ENCODE measurements at regions not wholly inside any gene's neighbourhood (a gene's known extent, or its start where the extent isn't known, plus 50 kb on each side); places are given as distances from the start of the nearest gene placed in this dataset.

DNA sequence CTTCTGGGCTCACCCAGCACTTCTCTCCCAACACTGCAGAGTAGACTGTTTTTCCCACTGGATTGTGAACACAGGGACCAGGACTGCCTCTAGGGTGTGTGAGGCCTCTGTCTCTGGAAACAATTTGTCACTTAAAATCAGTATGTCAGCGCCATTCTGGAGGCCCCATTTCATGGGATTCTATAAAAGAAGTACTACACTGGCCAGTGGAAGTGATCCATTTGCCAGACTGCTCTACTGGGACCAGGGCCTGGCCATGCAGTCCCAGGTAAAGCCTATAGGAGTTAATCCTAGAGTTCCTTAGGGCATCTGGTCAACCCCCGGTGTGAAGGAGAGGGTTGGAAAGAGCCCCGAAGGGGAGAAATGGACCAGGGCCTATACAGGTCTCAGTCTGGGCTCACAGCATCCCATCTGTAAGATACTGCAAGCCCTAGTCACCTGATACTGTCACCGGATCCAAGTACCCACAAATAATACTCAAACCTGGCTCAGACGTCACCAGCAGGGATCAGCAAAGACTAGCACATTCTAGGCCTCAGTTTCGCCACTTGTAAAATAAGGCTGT, 245.0 kb downstream of the FOXD2 start:
- in situ Hi-C loops (cut with MboI) = no loop called here
- Histone ChIP-seq H3K79me2 (ENCODE audit: insufficient read depth) (no peaks in the 10 kb centered on the region), H3K27ac (no peak overlapping the region), H3F3A (ENCODE audit: insufficient read depth) (no peaks in the 10 kb centered on the region), H3K4me2 (ENCODE audit: unreplicated experiment) (no peak overlapping the region), H3K36me3 (ENCODE audit: low read depth) (no peaks in the 10 kb centered on the region), H3K9me3 (ENCODE audit: low read depth) (no peaks in the 10 kb centered on the region), H3K9me2 (ENCODE audit: insufficient read depth) (no peaks in the 10 kb centered on the region), H2AFZ (no peak overlapping the region), H3K4me1 (ENCODE audit: insufficient read depth) (no peaks in the 10 kb centered on the region), H3K27me3 (replicated peaks; ENCODE audit: insufficient read depth) (peaks cover 3% of the 10 kb centered on the region), H3K4me3 (no peak overlapping the region), H3K9ac (no peak overlapping the region), H4K20me1 (ENCODE audit: insufficient read depth) (no peaks in the 10 kb centered on the region)
- no peak for DNase-seq
- TF ChIP-seq EZH2phosphoT487 (IDR thresholded peaks at IDR 0.05; ENCODE audit: insufficient read depth, low read depth) (no peak), EZH2 (IDR thresholded peaks at IDR 0.05; ENCODE audit: insufficient read depth, poor library complexity, severe bottlenecking) (no peak)
- 36 to 47% methylated on average over 6 of the region's 6 CpGs for WGBS, 2 experiments (ENCODE audit: low coverage in 1 of 2, low lambda C conversion rate in 2 of 2, missing lambda C conversion rate in 2 of 2)

DNA sequence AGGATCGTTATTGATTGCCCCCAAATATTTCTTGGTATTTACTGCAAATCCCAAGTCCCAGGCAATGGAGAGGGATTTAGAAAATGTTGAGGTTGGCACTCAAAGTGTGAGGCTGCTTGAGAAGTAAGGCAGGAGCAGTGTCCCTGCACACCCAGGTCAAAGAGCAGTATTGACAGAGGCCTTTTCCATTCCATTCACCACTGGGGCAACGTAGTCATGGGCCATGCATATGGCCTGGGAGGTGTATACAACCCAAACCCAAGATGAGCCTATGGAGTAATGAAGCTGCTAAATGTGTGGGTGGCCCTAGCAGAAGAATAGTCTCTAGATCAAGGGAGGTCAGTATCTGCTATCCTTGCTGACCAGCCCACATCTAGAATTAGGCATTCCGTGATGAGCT, 245.6 kb downstream of the FOXD2 start:
- no peak for TF ChIP-seq EZH2 (IDR thresholded peaks at IDR 0.05; ENCODE audit: insufficient read depth, poor library complexity, severe bottlenecking)
- TF ChIP-seq EZH2phosphoT487 (IDR thresholded peaks at IDR 0.05; ENCODE audit: insufficient read depth, low read depth) = no peak
- Histone ChIP-seq H3K4me1 (ENCODE audit: insufficient read depth) (no peaks in the 10 kb centered on the region), H2AFZ (no peak overlapping the region), H3K9me2 (ENCODE audit: insufficient read depth) (no peaks in the 10 kb centered on the region), H3K9ac (no peak overlapping the region), H3K4me2 (ENCODE audit: unreplicated experiment) (no peak overlapping the region), H3K9me3 (ENCODE audit: low read depth) (no peaks in the 10 kb centered on the region), H3K27me3 (replicated peaks; ENCODE audit: insufficient read depth) (peaks cover 3% of the 10 kb centered on the region), H3K36me3 (ENCODE audit: low read depth) (no peaks in the 10 kb centered on the region), H3F3A (ENCODE audit: insufficient read depth) (no peaks in the 10 kb centered on the region), H3K4me3 (no peak overlapping the region), H3K79me2 (ENCODE audit: insufficient read depth) (no peaks in the 10 kb centered on the region), H3K27ac (no peak overlapping the region), H4K20me1 (ENCODE audit: insufficient read depth) (no peaks in the 10 kb centered on the region)
- WGBS, 2 experiments (ENCODE audit: low coverage in 1 of 2, low lambda C conversion rate in 2 of 2, missing lambda C conversion rate in 2 of 2) = 79 to 82% methylated on average over 3 of the region's 3 CpGs
- no peak for DNase-seq
- in situ Hi-C loops (cut with MboI) = no loop called here

GRCh38 chr1:47684518-47684917, 246.7 kb downstream of the FOXD2 start:
- Histone ChIP-seq H3K79me2 (ENCODE audit: insufficient read depth) (no peaks in the 10 kb centered on the region), H2AFZ (no peak overlapping the region), H3K9me3 (ENCODE audit: low read depth) (no peaks in the 10 kb centered on the region), H3K27me3 (replicated peaks; ENCODE audit: insufficient read depth) (peaks cover 3% of the 10 kb centered on the region), H3K27ac (no peak overlapping the region), H3K36me3 (ENCODE audit: low read depth) (no peaks in the 10 kb centered on the region), H3K4me2 (ENCODE audit: unreplicated experiment) (no peak overlapping the region), H3K9ac (no peak overlapping the region), H3F3A (ENCODE audit: insufficient read depth) (no peaks in the 10 kb centered on the region), H3K9me2 (ENCODE audit: insufficient read depth) (no peaks in the 10 kb centered on the region), H4K20me1 (ENCODE audit: insufficient read depth) (no peaks in the 10 kb centered on the region), H3K4me1 (ENCODE audit: insufficient read depth) (no peaks in the 10 kb centered on the region), H3K4me3 (no peak overlapping the region)
- TF ChIP-seq EZH2phosphoT487 (IDR thresholded peaks at IDR 0.05; ENCODE audit: insufficient read depth, low read depth) (no peak), EZH2 (IDR thresholded peaks at IDR 0.05; ENCODE audit: insufficient read depth, poor library complexity, severe bottlenecking) (no peak)
- no peak for DNase-seq
- 69 to 72% methylated on average over 6 of the region's 6 CpGs for WGBS, 2 experiments (ENCODE audit: low coverage in 1 of 2, low lambda C conversion rate in 2 of 2, missing lambda C conversion rate in 2 of 2)
- in situ Hi-C loops (cut with MboI) = no loop called here

DNA sequence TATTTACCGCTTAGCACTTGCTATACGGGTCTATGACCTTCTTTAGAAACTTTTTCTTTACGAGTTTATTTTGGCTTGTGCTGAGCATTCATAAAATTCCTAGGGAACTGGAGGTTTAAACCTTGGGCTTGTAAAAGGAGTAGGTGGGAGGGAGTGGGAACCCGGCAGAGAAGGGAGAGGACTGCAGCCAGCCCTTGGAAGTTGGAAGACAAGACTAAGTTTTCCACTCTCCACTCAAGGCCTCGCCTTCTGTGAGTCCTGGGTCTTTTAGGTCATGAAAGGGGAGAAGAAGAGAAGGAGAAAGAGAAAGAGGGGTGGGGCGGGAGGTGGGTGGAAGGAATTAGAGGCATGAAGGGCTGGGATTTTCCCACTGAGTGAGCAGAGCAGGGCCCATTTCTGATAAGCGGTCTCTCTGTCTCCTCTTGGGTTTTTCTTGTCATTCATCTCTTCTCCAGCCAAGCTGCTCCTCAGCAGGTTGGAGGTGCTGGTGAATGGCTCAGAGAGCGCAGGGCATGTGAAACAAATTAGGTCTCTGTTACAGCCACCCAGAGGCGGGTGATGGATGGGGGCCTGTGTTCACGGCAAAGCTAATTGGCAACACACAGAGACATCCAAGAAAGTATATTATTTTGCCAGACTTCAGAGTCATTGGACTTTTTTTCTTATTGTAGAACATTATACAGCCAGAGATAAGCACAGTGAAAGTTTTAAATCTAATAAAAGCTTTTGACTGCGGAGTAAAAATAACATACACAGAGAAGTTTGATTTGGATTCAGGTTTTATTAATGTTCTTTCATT, 247.3 kb downstream of the FOXD2 start:
- Histone ChIP-seq H3K9me3 (ENCODE audit: low read depth) (no peaks in the 10 kb centered on the region), H3K36me3 (ENCODE audit: low read depth) (no peaks in the 10 kb centered on the region), H4K20me1 (ENCODE audit: insufficient read depth) (no peaks in the 10 kb centered on the region), H3K4me2 (ENCODE audit: unreplicated experiment) (no peak overlapping the region), H3K9ac (no peak overlapping the region), H3K27me3 (replicated peaks; ENCODE audit: insufficient read depth) (peaks cover 3% of the 10 kb centered on the region), H2AFZ (no peak overlapping the region), H3K79me2 (ENCODE audit: insufficient read depth) (no peaks in the 10 kb centered on the region), H3F3A (ENCODE audit: insufficient read depth) (no peaks in the 10 kb centered on the region), H3K9me2 (ENCODE audit: insufficient read depth) (no peaks in the 10 kb centered on the region), H3K4me1 (ENCODE audit: insufficient read depth) (no peaks in the 10 kb centered on the region), H3K27ac (no peak overlapping the region), H3K4me3 (no peak overlapping the region)
- in situ Hi-C loops (cut with MboI) = no loop called here
- WGBS, 2 experiments (ENCODE audit: low coverage in 1 of 2, low lambda C conversion rate in 2 of 2, missing lambda C conversion rate in 2 of 2) = 43 to 44% methylated on average over 10 to 11 of the region's 11 CpGs
- TF ChIP-seq EZH2 (IDR thresholded peaks at IDR 0.05; ENCODE audit: insufficient read depth, poor library complexity, severe bottlenecking) = no peak
- TF ChIP-seq EZH2phosphoT487 (IDR thresholded peaks at IDR 0.05; ENCODE audit: insufficient read depth, low read depth) = no peak
- DNase-seq = no peak
